Thoracic aorta (tissue), 2 donors: ENCODE measurements at regions not wholly inside any gene's neighbourhood (a gene's known extent, or its start where the extent isn't known, plus 50 kb on each side); places are given as distances from the start of the nearest gene placed in this dataset.
A peak's percentile ranks its signal among the peaks of the same experiment; 100 is the strongest.

Experiments
- ATAC-seq: fragments of 150-250 bp; one replicate; pipeline ENCODE4 v1.8.0; 2017; ENCODE audit warnings: low read depth; ENCODE audit not compliant: insufficient number of reproducible peaks, low FRiP score
- DNase-seq: peaks from one replicate; pipeline ENCODE4 v3.0.0-alpha.2; 2020; ENCODE audit warnings: low spot score
- H3K27ac ChIP-seq, 2 donors: fragments of 200-600 bp; sonication (generic); 1 replicate in 1 of 2; 2 replicates in 1 of 2; pipeline ENCODE4 v1.5.1; 2016; ENCODE audit warnings: mild to moderate bottlenecking in 2 of 2, moderate library complexity in 2 of 2
- H3K27me3 ChIP-seq: fragments of 200-600 bp; sonication (generic); replicated peaks from 2 replicates; pipeline ENCODE4 v1.6.0; 2016; ENCODE audit warnings: mild to moderate bottlenecking; ENCODE audit not compliant: insufficient read depth
- H3K36me3 ChIP-seq: fragments of 200-600 bp; sonication (generic); one replicate; pipeline ENCODE4 v1.5.1; 2016
- H3K4me1 ChIP-seq, 2 donors: fragments of 200-600 bp; sonication (generic); 1 replicate in 1 of 2; 2 replicates in 1 of 2; pipeline versions ENCODE4 v1.5.1 to v1.6.0; 2016; ENCODE audit warnings: low read depth in 2 of 2, mild to moderate bottlenecking in 1 of 2; ENCODE audit not compliant: control insufficient read depth in 1 of 2
- H3K4me3 ChIP-seq: fragments of 200-600 bp; sonication (generic); 2 replicates; pipeline ENCODE4 v1.5.1; 2016; ENCODE audit warnings: mild to moderate bottlenecking
- H3K9me3 ChIP-seq: fragments of 200-600 bp; sonication (generic); 2 replicates; pipeline ENCODE4 v1.5.1; 2016
- CTCF ChIP-seq: fragments of 200-600 bp; sonication (generic); IDR thresholded peaks from one replicate; pipeline ENCODE4 v1.5.1; 2019; ENCODE audit warnings: antibody characterized with exemption

GRCh38 chr21:16421007-16421406 lies 691.2 kb downstream of the USP25 start:
- H3K9me3 ChIP-seq: no peaks in the 10 kb centered on the region
- H3K36me3 ChIP-seq: no peaks in the 10 kb centered on the region
- ATAC-seq (no peak), DNase-seq (no peak)
- no peaks in the 10 kb centered on the region for H3K27me3 ChIP-seq
- H3K4me3 ChIP-seq: peak overlapping the region; percentile 64
- H3K4me1 ChIP-seq: peaks cover 12 to 24% of the 10 kb centered on the region in 2 donors
- no peak for TF ChIP-seq CTCF
- no peak overlapping the region for H3K27ac ChIP-seq

- DNase-seq (no peak), ATAC-seq (no peak)
- Histone ChIP-seq H3K4me3 (no peak overlapping the region), H3K27ac (no peak overlapping the region), H3K4me1 (peaks cover 12 to 34% of the 10 kb centered on the region in 2 donors), H3K27me3 (no peaks in the 10 kb centered on the region), H3K36me3 (no peaks in the 10 kb centered on the region), H3K9me3 (no peaks in the 10 kb centered on the region)
- no peak for TF ChIP-seq CTCF
These were observed 692.2 kb downstream of the USP25 start for GRCh38 chr21:16421965-16422364.

GRCh38 chr21:16422702-16423101 lies 692.9 kb downstream of the USP25 start:
- Histone ChIP-seq H3K4me1 (peaks cover 12 to 37% of the 10 kb centered on the region in 2 donors), H3K27me3 (no peaks in the 10 kb centered on the region), H3K4me3 (no peak overlapping the region), H3K36me3 (no peaks in the 10 kb centered on the region), H3K9me3 (no peaks in the 10 kb centered on the region), H3K27ac (no peak overlapping the region)
- DNase-seq (no peak), ATAC-seq (no peak)
- no peak for TF ChIP-seq CTCF

- DNase-seq: no peak
- Histone ChIP-seq H3K9me3 (no peaks in the 10 kb centered on the region), H3K27ac (peak overlapping the region; percentile 24 to 26), H3K4me3 (peak overlapping the region; percentile 64), H3K27me3 (no peaks in the 10 kb centered on the region), H3K36me3 (no peaks in the 10 kb centered on the region), H3K4me1 (peaks cover 5 to 25% of the 10 kb centered on the region in 2 donors)
- ATAC-seq: no peak
- TF ChIP-seq CTCF: no peak
These were observed 694.1 kb downstream of the USP25 start for GRCh38 chr21:16423921-16424320.

DNA sequence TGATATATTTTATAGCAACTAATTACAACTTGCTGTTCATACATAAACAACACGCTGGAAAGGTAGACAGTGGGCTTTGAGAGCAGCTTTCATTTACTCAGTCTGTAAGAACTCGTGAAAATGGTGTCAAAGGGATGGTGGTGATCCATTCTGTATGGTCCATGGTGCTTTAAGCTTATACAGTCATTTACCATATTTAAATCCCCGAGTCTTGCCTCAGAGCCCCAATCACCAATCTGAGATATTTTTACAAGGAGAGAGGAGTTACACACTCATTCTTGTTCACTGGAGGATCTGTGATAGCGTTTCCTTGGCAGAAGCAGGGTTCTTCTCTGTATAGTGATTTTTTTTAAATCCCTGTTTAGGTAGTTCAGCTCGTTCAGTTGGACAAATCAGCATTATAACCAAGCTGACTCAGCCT lies 694.6 kb downstream of the USP25 start:
- no peaks in the 10 kb centered on the region for H3K27me3 ChIP-seq
- peaks cover 3 to 24% of the 10 kb centered on the region in 2 donors for H3K4me1 ChIP-seq
- no peaks in the 10 kb centered on the region for H3K36me3 ChIP-seq
- DNase-seq (no peak), ATAC-seq (no peak)
- TF ChIP-seq CTCF: no peak
- no peaks in the 10 kb centered on the region for H3K9me3 ChIP-seq
- H3K4me3 ChIP-seq: peak overlapping the region; percentile 64
- H3K27ac ChIP-seq: peak overlapping the region; percentile 24 to 26
